Retina (tissue), 1 donor: ENCODE measurements at regions not wholly inside any gene's neighbourhood (a gene's known extent, or its start where the extent isn't known, plus 50 kb on each side); places are given as distances from the start of the nearest gene placed in this dataset.

Experiments
- DNase-seq: peaks from one replicate; pipeline ENCODE4 v3.0.0-alpha.2; 2016

DNA sequence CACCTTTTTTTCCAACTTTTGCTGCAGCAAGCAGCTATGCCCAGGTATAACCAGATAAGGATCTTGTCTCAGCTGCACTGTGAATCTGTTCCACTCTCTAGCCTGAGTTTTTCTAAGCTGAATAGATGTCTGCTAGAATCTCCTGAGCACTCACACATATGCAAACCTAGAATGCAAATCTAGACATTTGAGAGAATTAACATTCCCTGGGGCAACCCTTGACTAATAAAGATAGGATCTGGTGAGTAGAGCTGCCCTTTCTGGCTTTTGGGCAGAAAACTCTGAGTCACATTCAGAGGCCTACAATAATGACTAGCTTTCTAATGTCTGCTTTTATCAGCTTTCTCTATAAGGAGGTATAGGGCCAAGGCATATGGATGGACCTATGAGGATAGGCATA is 61.4 kb upstream of the BARHL2 start:
- no peak for DNase-seq

DNA sequence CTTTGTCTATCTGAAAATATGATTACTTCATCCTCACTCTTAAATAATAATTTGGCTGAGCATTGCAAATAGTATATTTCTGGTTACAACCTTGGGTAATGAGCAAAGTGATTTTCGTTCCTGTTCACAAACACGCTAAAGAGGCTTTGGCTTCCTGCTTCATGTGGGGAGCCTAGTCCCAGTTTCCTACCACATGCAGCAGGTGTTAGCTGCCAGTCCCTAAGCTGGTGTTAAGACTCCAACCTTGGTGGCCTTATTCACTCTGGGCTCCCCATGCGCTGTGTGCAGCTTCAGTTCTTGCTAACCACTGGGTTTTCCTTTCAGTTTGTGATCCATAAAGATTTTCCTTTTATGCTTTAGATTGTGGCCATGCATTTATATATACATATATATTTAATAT is 56.7 kb upstream of the BARHL2 start:
- DNase-seq = no peak

DNA sequence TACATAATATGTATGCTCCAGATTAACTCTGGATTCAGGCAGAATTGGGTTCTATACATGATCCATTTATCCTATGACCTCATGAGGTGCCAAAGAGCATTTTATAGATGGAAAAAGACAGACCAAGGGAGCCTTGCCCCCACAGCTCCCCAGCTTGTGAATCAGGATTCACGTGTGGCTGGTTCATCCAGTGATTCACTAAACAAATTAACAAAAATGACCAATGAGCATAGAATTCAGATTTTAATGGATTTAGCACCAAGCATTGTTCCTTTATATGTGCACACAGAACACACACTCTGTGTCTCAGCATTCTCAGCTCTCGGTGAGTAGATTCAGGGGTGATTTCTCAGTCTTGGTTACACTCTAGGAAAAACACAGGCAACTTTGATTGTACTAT is 51.7 kb upstream of the BARHL2 start:
- no peak for DNase-seq

DNA sequence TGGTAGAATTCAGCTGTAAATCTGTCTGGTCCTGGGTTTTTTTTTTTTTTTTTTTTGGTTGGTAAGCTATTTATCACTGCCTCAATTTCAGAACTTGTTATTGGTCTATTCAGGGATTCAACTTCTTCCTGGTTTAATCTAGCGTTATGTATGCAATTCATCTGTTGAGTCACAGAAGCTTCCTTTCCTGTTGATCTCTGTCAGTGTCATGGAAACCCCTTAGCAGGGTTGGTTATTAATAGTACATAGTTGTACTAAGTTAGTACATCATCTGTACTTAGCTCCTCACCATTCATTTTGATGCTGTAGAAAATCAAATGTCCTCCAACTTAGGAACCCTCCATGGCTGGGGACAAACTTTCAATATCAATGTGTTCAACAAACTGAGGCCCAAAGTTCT is 51.0 kb upstream of the BARHL2 start:
- DNase-seq = no peak
